Natural killer cell (primary cell): ENCODE measurements at regions not wholly inside any gene's neighbourhood (a gene's known extent, or its start where the extent isn't known, plus 50 kb on each side); places are given as distances from the start of the nearest gene placed in this dataset.
"Not testable (repeated sequence)": the region's sequence is repeated elsewhere in the genome, so short reads cannot be mapped to it uniquely, and the experiment has no call there.

Experiments
- ATAC-seq, 3 donors: fragments of 150-1000 bp in 2 of 3; fragments of 200-7000 bp in 1 of 3; cut with Tn5 transposase; 1 replicate in 1 of 3; 2 replicates in 2 of 3; pipeline ENCODE4 v1.10.0; 2021; ENCODE audit warnings: mild to moderate bottlenecking in 2 of 3, moderate library complexity in 2 of 3
- DNase-seq, 2 donors: peaks; one replicate each; pipeline versions ENCODE4 v3.0.0 to v3.0.0-alpha.2; 2013 to 2021; ENCODE audit warnings: mixed read lengths in 1 of 2
- H3K27ac ChIP-seq: one replicate; pipeline ENCODE4 v1.5.1; 2013; ENCODE audit warnings: mild to moderate bottlenecking, low read length
- H3K27me3 ChIP-seq: one replicate; pipeline ENCODE4 v1.6.1; 2013; ENCODE audit warnings: low read length; ENCODE audit not compliant: control insufficient read depth, insufficient read depth
- H3K36me3 ChIP-seq: one replicate; pipeline ENCODE4 v1.6.1; 2013; ENCODE audit warnings: low read length; ENCODE audit not compliant: control insufficient read depth, insufficient read depth
- H3K4me1 ChIP-seq: one replicate; pipeline ENCODE4 v1.6.1; 2013; ENCODE audit warnings: low read length; ENCODE audit not compliant: control insufficient read depth, insufficient read depth
- H3K4me3 ChIP-seq: one replicate; pipeline ENCODE4 v1.5.1; 2013; ENCODE audit warnings: low read length
- H3K9me3 ChIP-seq: one replicate; pipeline ENCODE4 v1.6.1; 2013; ENCODE audit warnings: low read length; ENCODE audit not compliant: control insufficient read depth, insufficient read depth
- H3K27ac Mint-ChIP-seq, 2 donors: one replicate each; pipeline ENCODE4 v1.8.0; 2022; ENCODE audit warnings: mild to moderate bottlenecking in 2 of 2, mixed read lengths in 2 of 2, moderate library complexity in 1 of 2
- H3K27me3 Mint-ChIP-seq, 2 donors: one replicate each; pipeline ENCODE4 v1.8.0; 2022; ENCODE audit warnings: low read depth in 2 of 2, mixed read lengths in 2 of 2
- H3K36me3 Mint-ChIP-seq: one replicate; pipeline ENCODE4 v1.8.0; 2022; ENCODE audit warnings: mixed read lengths
- H3K4me1 Mint-ChIP-seq, 2 donors: one replicate each; pipeline ENCODE4 v1.8.0; 2022; ENCODE audit warnings: mixed read lengths in 2 of 2
- H3K4me3 Mint-ChIP-seq: one replicate; pipeline ENCODE4 v1.8.0; 2022; ENCODE audit warnings: mild to moderate bottlenecking, moderate library complexity, mixed read lengths
- H3K9me3 Mint-ChIP-seq, 2 donors: one replicate each; pipeline ENCODE4 v1.8.0; 2022; ENCODE audit warnings: mixed read lengths in 2 of 2
- CTCF ChIP-seq: fragments of 200-600 bp; IDR thresholded peaks from one replicate; pipeline ENCODE4 v1.8.0; 2022; ENCODE audit warnings: antibody characterized with exemption
- WGBS: methylation state at CpG from one replicate; pipeline ENCODE4 v1.1.7; 2013; ENCODE audit warnings: missing lambda C conversion rate; ENCODE audit not compliant: insufficient coverage; 5-methylcytosine and 5-hydroxymethylcytosine counted together
- intact Hi-C: fragments of 100-400 bp; cut with micrococcal nuclease; formaldehyde crosslinking; loops from one replicate; pipeline ENCODE4 v1.14.2; 2022

- Histone ChIP-seq H3K4me3 (no peak overlapping the region), H3K4me1 (no peaks in the 10 kb centered on the region), H3K9me3 (peaks cover 2% of the 10 kb centered on the region), H3K36me3 (no peaks in the 10 kb centered on the region), H3K27ac (no peak overlapping the region), H3K27me3 (no peaks in the 10 kb centered on the region)
- no CpG with 5 or more reads among the region's 1 CpG for WGBS
- no peak for ATAC-seq
- Mint-ChIP-seq H3K4me1 (no peaks in the 10 kb centered on the region), H3K9me3 (peaks cover 9 to 19% of the 10 kb centered on the region in 2 donors), H3K27me3 (no peaks in the 10 kb centered on the region), H3K36me3 (no peaks in the 10 kb centered on the region), H3K4me3 (no peak overlapping the region), H3K27ac (no peak overlapping the region)
- no peak for DNase-seq
- intact Hi-C loops: no loop called here
- no peak for TF ChIP-seq CTCF
These were observed 339.9 kb upstream of the TMPRSS15 start for GRCh38 chr21:18743531-18743930.

GRCh38 chr21:18744840-18745239, 341.3 kb upstream of the TMPRSS15 start:
- no peaks in the 10 kb centered on the region for H3K36me3 Mint-ChIP-seq
- Histone ChIP-seq H3K27me3 (no peaks in the 10 kb centered on the region), H3K36me3 (no peaks in the 10 kb centered on the region), H3K27ac (no peak overlapping the region), H3K4me1 (no peaks in the 10 kb centered on the region), H3K9me3 (peaks cover 2% of the 10 kb centered on the region), H3K4me3 (no peak overlapping the region)
- WGBS: 68% methylated on average over 2 of the region's 2 CpGs
- H3K27ac Mint-ChIP-seq: no peak overlapping the region
- no peaks in the 10 kb centered on the region for H3K4me1 Mint-ChIP-seq
- H3K4me3 Mint-ChIP-seq: no peak overlapping the region
- no peaks in the 10 kb centered on the region for H3K27me3 Mint-ChIP-seq
- H3K9me3 Mint-ChIP-seq: peaks cover 9 to 14% of the 10 kb centered on the region in 2 donors
- ATAC-seq: no peak
- TF ChIP-seq CTCF: no peak
- no peak for DNase-seq
- intact Hi-C loops: no loop called here

- H3K27me3 ChIP-seq, intact Hi-C loops, H3K4me1 ChIP-seq, H3K36me3 ChIP-seq, DNase-seq, H3K27ac Mint-ChIP-seq, H3K4me3 ChIP-seq, H3K4me1 Mint-ChIP-seq, H3K27me3 Mint-ChIP-seq, ATAC-seq, H3K27ac ChIP-seq, H3K36me3 Mint-ChIP-seq, H3K4me3 Mint-ChIP-seq: not testable (repeated sequence)
- peaks cover 9 to 15% of the 10 kb centered on the region in 2 donors for H3K9me3 Mint-ChIP-seq
- 90% methylated on average over 15 of the region's 15 CpGs for WGBS
- peaks cover 12% of the 10 kb centered on the region for H3K9me3 ChIP-seq
These were observed 349.3 kb upstream of the TMPRSS15 start for GRCh38 chr21:18752894-18753293.

- H3K27ac Mint-ChIP-seq, H3K4me1 Mint-ChIP-seq, H3K27me3 ChIP-seq, intact Hi-C loops, H3K36me3 Mint-ChIP-seq, DNase-seq, H3K4me1 ChIP-seq, H3K27ac ChIP-seq, ATAC-seq, H3K9me3 ChIP-seq, H3K4me3 Mint-ChIP-seq, H3K27me3 Mint-ChIP-seq, H3K36me3 ChIP-seq, H3K4me3 ChIP-seq: not testable (repeated sequence)
- WGBS: 86% methylated on average over 4 of the region's 4 CpGs
- H3K9me3 Mint-ChIP-seq: peaks cover 11 to 13% of the 10 kb centered on the region in 2 donors
These were observed 352.7 kb upstream of the TMPRSS15 start for GRCh38 chr21:18756272-18756671.

GRCh38 chr21:18759267-18759666, 355.7 kb upstream of the TMPRSS15 start:
- 90% methylated on average over 7 of the region's 7 CpGs for WGBS
- Histone ChIP-seq H3K27ac (no peak overlapping the region), H3K4me3 (no peak overlapping the region), H3K36me3 (no peaks in the 10 kb centered on the region), H3K9me3 (no peaks in the 10 kb centered on the region), H3K27me3 (no peaks in the 10 kb centered on the region), H3K4me1 (no peaks in the 10 kb centered on the region)
- no peaks in the 10 kb centered on the region for H3K4me1 Mint-ChIP-seq
- H3K27ac Mint-ChIP-seq: no peak overlapping the region
- ATAC-seq: no peak
- peaks cover 10% of the 10 kb centered on the region for H3K36me3 Mint-ChIP-seq
- no peak overlapping the region for H3K4me3 Mint-ChIP-seq
- TF ChIP-seq CTCF: no peak
- peaks cover 14% of the 10 kb centered on the region in 2 donors for H3K9me3 Mint-ChIP-seq
- intact Hi-C loops: no loop called here
- no peak for DNase-seq
- H3K27me3 Mint-ChIP-seq: no peaks in the 10 kb centered on the region
